GM12875 (cell line): ENCODE measurements at regions not wholly inside any gene's neighbourhood (a gene's known extent, or its start where the extent isn't known, plus 50 kb on each side); places are given as distances from the start of the nearest gene placed in this dataset.

Experiments
- H3K4me3 ChIP-seq: one replicate; pipeline ENCODE4 v1.5.1; 2011; ENCODE audit warnings: low read depth, low read length, control low read depth
- CTCF ChIP-seq: IDR thresholded peaks from 2 replicates; pipeline ENCODE4 v1.5.1; 2011; ENCODE audit warnings: low read depth, mild to moderate bottlenecking, control low read depth, inconsistent platforms, low read length, moderate library complexity, borderline replicate concordance; ENCODE audit not compliant: insufficient read depth

GRCh38 chr3:187833799-187834578 lies 88.7 kb upstream of the BCL6 start:
- no peak for TF ChIP-seq CTCF
- H3K4me3 ChIP-seq = no peak overlapping the region

DNA sequence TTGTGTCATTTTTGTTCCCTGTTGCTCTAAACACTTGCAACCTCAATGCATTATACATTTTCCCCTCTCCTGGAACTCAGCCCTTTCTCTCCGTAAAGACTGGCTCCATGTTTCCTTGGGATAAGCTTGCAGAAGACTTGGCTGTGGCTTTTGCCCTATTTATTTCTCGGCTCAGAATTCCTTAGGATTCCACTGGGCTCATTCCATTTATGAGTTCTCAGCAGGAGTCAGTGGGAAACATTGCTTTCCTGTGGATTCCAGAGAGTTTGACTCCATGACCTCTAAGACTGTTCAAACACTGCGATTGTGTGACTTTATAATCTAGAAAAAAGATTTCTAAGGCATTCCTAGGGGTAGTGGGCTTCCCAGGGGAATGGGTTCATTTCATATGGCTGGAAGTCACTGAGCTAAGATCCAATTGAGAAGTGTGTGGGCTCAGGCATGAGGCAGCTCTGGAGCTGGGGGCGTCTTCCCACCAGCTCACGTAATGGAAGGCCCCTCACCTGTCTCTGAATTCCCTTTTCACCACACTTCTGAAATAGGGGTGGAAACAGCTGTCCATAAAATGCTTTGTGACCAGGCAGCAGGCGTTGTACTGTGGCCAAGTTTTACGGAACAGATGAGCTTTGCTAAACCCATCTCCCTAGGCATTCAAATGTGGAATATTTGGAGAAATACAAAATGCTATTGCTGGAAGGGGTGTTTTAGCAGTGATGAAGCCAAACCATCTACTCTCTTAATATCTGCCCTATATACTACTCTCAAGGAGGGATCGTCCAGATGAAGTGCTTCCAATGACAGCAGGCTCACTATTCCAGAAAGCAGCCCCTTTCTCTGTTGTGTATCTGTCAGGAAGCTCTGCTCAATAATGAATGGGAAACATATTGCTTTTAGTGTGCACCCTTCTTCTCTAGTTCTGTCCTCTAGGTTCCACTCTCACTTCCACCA lies 91.8 kb upstream of the BCL6 start:
- H3K4me3 ChIP-seq = no peak overlapping the region
- TF ChIP-seq CTCF = no peak

DNA sequence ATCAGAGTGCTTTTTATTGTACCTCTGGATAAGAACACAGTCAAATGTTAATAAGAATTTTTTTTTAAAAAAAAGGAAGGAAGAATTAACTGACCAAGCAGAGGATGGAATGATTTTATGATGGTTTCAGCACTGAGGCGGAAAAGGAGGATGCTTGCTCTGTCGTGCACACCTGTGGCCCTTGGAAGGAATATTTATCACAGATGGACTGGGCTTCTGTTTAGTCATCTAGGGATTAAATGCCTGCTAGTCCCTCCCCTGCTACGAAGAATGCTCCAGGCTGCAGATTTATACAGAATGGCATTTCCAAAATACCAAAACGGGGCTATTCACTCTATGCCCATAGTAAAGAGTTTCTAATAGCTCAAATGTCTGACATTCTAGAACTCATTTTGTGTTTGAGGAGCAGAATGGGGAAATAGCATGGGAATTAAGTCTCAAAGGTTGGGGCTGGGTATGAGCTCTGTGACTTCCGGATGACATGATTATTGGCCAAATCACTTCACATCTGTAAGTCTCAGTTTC lies 92.8 kb upstream of the BCL6 start:
- TF ChIP-seq CTCF = no peak
- H3K4me3 ChIP-seq = no peak overlapping the region

- TF ChIP-seq CTCF = no peak
These were observed 94.2 kb upstream of the BCL6 start for GRCh38 chr3:187839422-187839821.

GRCh38 chr3:187840856-187841255 lies 95.6 kb upstream of the BCL6 start:
- TF ChIP-seq CTCF = no peak
- no peak overlapping the region for H3K4me3 ChIP-seq

More at GRCh38 chr3:187839422-187839821, 94.2 kb upstream of the BCL6 start:
- no peak overlapping the region for H3K4me3 ChIP-seq

- no peak for TF ChIP-seq CTCF
- H3K4me3 ChIP-seq = no peak overlapping the region
These were observed 96.3 kb upstream of the BCL6 start for GRCh38 chr3:187841560-187841959.

DNA sequence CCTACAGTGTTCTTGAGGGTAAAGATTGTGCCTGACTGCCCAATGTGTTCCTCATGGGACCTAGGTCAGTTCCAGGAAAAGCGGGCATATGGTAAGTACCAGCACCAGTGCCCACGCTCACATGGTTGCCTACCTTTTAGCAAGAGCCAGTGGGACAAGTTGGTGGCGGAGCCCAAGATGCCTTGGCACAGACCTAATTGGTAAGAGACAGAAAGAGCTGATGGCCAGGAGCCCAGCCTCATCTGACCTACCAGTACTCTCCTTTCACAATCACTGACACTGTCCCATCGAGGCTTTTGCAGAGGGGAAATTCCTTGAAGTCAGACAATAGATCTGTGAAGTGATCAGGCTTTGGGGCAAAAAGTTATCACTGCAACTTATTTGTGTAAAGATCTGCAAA lies 98.4 kb upstream of the BCL6 start:
- no peak overlapping the region for H3K4me3 ChIP-seq
- TF ChIP-seq CTCF = no peak
